ENCODE measurements at regions not wholly inside any gene's neighbourhood (a gene's known extent, or its start where the extent isn't known, plus 50 kb on each side); places are given as distances from the start of the nearest gene placed in this dataset.

DNA sequence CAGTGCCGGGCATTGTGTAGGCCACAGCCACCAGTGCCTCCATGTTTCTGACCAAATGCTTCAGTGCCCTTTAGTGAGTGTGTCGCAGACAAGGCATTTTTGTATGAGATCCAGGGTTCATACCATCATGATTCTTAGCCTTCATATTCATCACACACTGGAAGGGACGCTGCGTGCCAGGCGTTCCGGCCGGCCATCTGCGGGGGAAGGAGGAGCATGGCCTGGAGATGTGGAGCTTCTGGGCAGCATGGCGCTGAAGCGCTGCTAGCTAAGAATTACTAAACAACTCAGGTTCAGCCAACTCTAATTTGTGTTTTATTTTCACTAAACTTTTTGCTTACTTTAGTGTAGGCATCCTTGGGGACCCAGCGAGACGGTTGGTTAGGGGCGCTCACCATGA is 111.4 kb upstream of the EXOC2 start:
- TF ChIP-seq CTCF (IDR thresholded peaks at IDR 0.05; ENCODE audit: low read depth, low read length): no peak
- no peak for TF ChIP-seq EZH2phosphoT487 (IDR thresholded peaks at IDR 0.05; ENCODE audit: low read depth)
